22Rv1 (cell line): ENCODE measurements at regions not wholly inside any gene's neighbourhood (a gene's known extent, or its start where the extent isn't known, plus 50 kb on each side); places are given as distances from the start of the nearest gene placed in this dataset.

Experiments used
- ZFX ChIP-seq: fragments of 450-650 bp; IDR thresholded peaks from 2 replicates; pipeline ENCODE4 v1.6.1; 2017; ENCODE audit warnings: antibody characterized with exemption, borderline replicate concordance
- TF ChIP-seq, protein P1 (sequence below): fragments of 450-650 bp; IDR thresholded peaks from 2 replicates; pipeline ENCODE4 v1.5.1; 2017; ENCODE audit warnings: mild to moderate bottlenecking

GRCh38 chr20:6848041-6848440 lies 80.6 kb downstream of the BMP2 start:
- TF ChIP-seq, protein P1, sequence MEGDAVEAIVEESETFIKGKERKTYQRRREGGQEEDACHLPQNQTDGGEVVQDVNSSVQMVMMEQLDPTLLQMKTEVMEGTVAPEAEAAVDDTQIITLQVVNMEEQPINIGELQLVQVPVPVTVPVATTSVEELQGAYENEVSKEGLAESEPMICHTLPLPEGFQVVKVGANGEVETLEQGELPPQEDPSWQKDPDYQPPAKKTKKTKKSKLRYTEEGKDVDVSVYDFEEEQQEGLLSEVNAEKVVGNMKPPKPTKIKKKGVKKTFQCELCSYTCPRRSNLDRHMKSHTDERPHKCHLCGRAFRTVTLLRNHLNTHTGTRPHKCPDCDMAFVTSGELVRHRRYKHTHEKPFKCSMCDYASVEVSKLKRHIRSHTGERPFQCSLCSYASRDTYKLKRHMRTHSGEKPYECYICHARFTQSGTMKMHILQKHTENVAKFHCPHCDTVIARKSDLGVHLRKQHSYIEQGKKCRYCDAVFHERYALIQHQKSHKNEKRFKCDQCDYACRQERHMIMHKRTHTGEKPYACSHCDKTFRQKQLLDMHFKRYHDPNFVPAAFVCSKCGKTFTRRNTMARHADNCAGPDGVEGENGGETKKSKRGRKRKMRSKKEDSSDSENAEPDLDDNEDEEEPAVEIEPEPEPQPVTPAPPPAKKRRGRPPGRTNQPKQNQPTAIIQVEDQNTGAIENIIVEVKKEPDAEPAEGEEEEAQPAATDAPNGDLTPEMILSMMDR: no peak
- TF ChIP-seq ZFX: no peak
